Osteocyte (in vitro differentiated cells): ENCODE measurements at regions not wholly inside any gene's neighbourhood (a gene's known extent, or its start where the extent isn't known, plus 50 kb on each side); places are given as distances from the start of the nearest gene placed in this dataset.

ENCODE experiments used
- DNase-seq: peaks from one replicate; pipeline ENCODE4 v3.0.0; 2021; ENCODE audit warnings: mixed read lengths; ENCODE audit not compliant: unreplicated experiment; ENCODE audit errors: extremely low spot score
- H3K27ac Mint-ChIP-seq: one replicate; pipeline ENCODE4 v1.8.0; 2021; ENCODE audit warnings: mild to moderate bottlenecking, mixed read lengths; ENCODE audit not compliant: unreplicated experiment
- H3K27me3 Mint-ChIP-seq: one replicate; pipeline ENCODE4 v1.8.0; 2021; ENCODE audit warnings: mixed read lengths; ENCODE audit not compliant: unreplicated experiment
- H3K36me3 Mint-ChIP-seq: one replicate; pipeline ENCODE4 v1.8.0; 2021; ENCODE audit warnings: mixed read lengths; ENCODE audit not compliant: unreplicated experiment
- H3K4me1 Mint-ChIP-seq: one replicate; pipeline ENCODE4 v1.8.0; 2021; ENCODE audit warnings: mixed read lengths; ENCODE audit not compliant: unreplicated experiment
- H3K4me3 Mint-ChIP-seq: one replicate; pipeline ENCODE4 v1.8.0; 2021; ENCODE audit warnings: mild to moderate bottlenecking, moderate library complexity, mixed read lengths; ENCODE audit not compliant: unreplicated experiment
- H3K9me3 Mint-ChIP-seq: one replicate; pipeline ENCODE4 v1.8.0; 2021; ENCODE audit warnings: mixed read lengths; ENCODE audit not compliant: unreplicated experiment
- TF ChIP-seq, protein P1 (sequence below): fragments of 200-600 bp; sonication (generic); IDR thresholded peaks from 2 replicates; pipeline ENCODE4 v1.5.0; 2021; ENCODE audit warnings: antibody characterized with exemption, mild to moderate bottlenecking, moderate library complexity

DNA sequence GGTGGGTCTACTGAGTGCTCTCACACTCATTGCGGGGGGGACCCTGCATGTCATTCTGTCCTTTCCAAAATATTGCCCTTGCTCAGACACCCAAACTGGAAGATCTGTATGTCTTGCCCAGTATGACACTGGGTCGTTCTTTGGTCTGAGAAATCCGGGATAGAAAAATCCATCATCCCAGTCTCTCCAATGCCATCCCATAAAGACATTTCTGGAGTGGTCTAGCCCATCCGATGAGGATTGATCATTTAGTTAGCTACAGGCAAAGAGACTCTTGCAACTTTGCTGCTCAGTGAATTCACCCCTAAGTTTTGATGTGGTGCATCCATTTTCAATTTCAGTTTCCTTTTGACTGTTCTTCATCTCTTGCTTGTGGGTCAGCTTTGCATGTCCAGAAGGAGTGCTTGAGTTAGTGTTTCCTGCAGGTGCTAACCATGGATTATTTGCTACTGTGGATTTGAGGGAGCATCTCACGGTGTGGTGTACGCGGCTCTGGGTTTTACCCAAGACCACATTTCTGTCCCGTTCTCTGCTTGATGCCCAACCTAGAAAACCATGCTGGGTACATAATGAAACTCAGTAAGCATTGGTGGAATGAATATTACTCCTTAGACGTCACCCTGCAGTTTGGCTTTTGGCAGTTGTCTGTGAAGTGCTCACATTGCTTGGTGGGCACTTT is 247.0 kb upstream of the MKI67 start:
- TF ChIP-seq, protein P1, sequence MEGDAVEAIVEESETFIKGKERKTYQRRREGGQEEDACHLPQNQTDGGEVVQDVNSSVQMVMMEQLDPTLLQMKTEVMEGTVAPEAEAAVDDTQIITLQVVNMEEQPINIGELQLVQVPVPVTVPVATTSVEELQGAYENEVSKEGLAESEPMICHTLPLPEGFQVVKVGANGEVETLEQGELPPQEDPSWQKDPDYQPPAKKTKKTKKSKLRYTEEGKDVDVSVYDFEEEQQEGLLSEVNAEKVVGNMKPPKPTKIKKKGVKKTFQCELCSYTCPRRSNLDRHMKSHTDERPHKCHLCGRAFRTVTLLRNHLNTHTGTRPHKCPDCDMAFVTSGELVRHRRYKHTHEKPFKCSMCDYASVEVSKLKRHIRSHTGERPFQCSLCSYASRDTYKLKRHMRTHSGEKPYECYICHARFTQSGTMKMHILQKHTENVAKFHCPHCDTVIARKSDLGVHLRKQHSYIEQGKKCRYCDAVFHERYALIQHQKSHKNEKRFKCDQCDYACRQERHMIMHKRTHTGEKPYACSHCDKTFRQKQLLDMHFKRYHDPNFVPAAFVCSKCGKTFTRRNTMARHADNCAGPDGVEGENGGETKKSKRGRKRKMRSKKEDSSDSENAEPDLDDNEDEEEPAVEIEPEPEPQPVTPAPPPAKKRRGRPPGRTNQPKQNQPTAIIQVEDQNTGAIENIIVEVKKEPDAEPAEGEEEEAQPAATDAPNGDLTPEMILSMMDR, result no peak
- Mint-ChIP-seq H3K4me1 (no peaks in the 10 kb centered on the region), H3K9me3 (peaks cover 44% of the 10 kb centered on the region), H3K4me3 (no peak overlapping the region), H3K36me3 (no peaks in the 10 kb centered on the region), H3K27ac (no peak overlapping the region), H3K27me3 (no peaks in the 10 kb centered on the region)
- DNase-seq, result peak; percentile 38

DNA sequence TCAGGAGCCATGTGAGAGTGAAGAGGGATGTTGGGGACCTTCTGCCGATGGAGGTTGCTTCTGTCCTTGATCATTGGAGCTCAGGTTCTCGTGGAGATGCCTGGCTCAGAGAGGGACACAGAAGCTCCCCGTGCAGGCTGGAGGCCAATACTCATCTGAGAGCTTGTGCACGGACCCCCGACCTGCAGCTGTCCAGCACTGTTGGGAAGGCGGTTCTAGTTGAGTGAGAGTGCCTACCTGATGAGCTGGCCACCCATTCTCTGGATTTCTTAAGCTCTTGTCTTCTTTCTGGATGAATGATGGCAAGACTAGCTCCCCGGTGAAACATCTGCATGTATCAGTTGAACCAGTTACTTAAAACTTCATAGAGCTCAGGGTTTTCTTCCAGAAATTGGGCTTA is 247.6 kb upstream of the MKI67 start:
- Mint-ChIP-seq H3K27ac (no peak overlapping the region), H3K4me1 (no peaks in the 10 kb centered on the region), H3K36me3 (no peaks in the 10 kb centered on the region), H3K27me3 (no peaks in the 10 kb centered on the region), H3K9me3 (peaks cover 49% of the 10 kb centered on the region), H3K4me3 (no peak overlapping the region)
- peak; percentile 65 for DNase-seq
- TF ChIP-seq, protein P1, result no peak

DNA sequence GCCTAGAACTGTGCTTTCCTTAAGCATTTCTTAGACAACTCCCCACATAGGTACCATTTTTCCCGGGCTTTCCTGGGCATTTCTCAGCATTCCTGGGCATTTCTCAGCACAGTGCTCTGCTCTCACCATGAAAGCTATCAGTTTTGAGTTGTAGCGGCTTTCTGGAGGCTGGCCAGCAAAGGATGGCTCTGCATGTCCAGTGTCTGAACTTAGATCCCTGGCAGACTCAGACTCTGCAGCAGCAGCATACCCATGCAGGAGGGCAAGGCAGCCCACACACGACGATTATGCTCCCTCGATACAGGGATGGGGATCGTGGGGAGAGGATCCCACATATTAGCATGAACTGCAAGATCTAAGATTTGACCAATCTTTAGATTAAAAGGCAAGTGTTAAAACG is 248.9 kb upstream of the MKI67 start:
- Mint-ChIP-seq H3K27me3 (no peaks in the 10 kb centered on the region), H3K4me3 (no peak overlapping the region), H3K9me3 (peaks cover 41% of the 10 kb centered on the region), H3K27ac (no peak overlapping the region), H3K36me3 (no peaks in the 10 kb centered on the region), H3K4me1 (no peaks in the 10 kb centered on the region)
- no peak for DNase-seq
- TF ChIP-seq, protein P1, result no peak

DNA sequence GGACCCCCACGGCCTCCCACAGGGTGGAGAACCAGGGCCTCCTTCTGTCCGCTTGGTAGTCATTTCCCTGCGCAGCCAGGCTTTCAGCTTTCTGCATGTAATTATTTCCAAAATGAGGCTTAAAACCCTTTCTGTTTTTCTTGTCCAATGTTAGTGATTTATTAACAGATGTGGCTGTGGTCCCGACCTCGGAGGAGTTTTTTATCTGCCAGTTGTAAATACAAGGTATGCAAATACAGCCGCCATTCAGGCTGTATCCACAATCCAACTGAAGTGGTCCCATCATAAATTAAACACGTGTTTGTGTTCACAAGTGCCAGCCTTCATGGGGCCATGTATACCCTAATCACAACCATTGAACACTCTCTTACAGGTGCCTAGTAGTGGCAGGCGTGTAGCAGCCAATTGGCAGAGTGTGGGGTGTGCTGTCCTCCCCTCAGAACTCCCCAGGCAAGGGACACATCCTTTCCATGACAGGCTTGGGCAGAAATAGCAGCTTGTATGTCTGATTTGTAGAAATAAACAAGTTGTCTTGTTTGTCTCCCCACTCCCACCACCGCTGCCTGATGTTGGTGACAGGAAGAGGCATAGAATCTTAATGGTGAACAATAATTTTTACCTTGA is 251.3 kb upstream of the MKI67 start:
- no peaks in the 10 kb centered on the region for H3K27me3 Mint-ChIP-seq
- H3K4me1 Mint-ChIP-seq, result no peaks in the 10 kb centered on the region
- TF ChIP-seq, protein P1, result no peak
- no peak overlapping the region for H3K27ac Mint-ChIP-seq
- peaks cover 34% of the 10 kb centered on the region for H3K9me3 Mint-ChIP-seq
- no peak for DNase-seq
- no peak overlapping the region for H3K4me3 Mint-ChIP-seq
- no peaks in the 10 kb centered on the region for H3K36me3 Mint-ChIP-seq

DNA sequence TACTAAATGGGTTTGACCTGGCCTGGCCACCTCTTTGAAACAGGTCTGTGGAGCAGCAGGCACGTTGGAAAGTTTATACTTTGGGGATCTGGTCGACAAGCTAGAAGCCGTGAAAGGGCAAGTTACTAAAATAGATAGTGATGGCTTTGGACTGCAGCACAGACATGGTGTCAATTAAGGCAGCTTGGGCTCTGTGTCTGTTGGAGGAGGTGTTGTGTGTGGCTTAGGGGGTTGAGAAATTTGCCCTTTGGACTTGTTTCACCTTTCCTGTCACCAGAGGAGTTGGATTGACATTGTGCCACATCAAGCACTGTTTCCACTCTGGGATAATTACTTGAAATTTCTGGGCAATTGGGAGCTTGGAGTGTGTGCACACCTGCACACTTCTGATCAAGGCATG is 251.8 kb upstream of the MKI67 start:
- Mint-ChIP-seq H3K9me3 (peaks cover 33% of the 10 kb centered on the region), H3K4me3 (no peak overlapping the region), H3K36me3 (no peaks in the 10 kb centered on the region), H3K27me3 (no peaks in the 10 kb centered on the region), H3K27ac (no peak overlapping the region), H3K4me1 (no peaks in the 10 kb centered on the region)
- TF ChIP-seq, protein P1, result no peak
- DNase-seq, result no peak
